Motor neuron (in vitro differentiated cells): ENCODE measurements at regions not wholly inside any gene's neighbourhood (a gene's known extent, or its start where the extent isn't known, plus 50 kb on each side); places are given as distances from the start of the nearest gene placed in this dataset.
A peak's percentile ranks its signal among the peaks of the same experiment; 100 is the strongest.

ENCODE experiments used
- ATAC-seq, 8 experiments: fragments of 200-7000 bp; cut with Tn5 transposase; replicated peaks in 6 of 8; 2 replicates each; pipeline ENCODE4 v1.8.0; 2021; ENCODE audit warnings: mild to moderate bottlenecking in 8 of 8, moderate library complexity in 8 of 8
- H3K27ac ChIP-seq, 2 donors: fragments of 250-450 bp; sonication (Bioruptor Pico); 2 replicates each; pipeline ENCODE4 v1.9.0; 2021; ENCODE audit warnings: antibody characterized with exemption in 2 of 2, mild to moderate bottlenecking in 2 of 2, moderate library complexity in 1 of 2
- H3K4me1 ChIP-seq, 2 donors: fragments of 250-450 bp; sonication (Bioruptor Pico); replicated peaks in 1 of 2; 2 replicates each; pipeline ENCODE4 v1.6.1; 2021; ENCODE audit warnings: antibody characterized with exemption in 2 of 2, mild to moderate bottlenecking in 2 of 2, moderate library complexity in 1 of 2
- H3K4me3 ChIP-seq, 5 donors: fragments of 250-450 bp; sonication (Bioruptor Pico); 2 replicates each; pipeline ENCODE4 v1.9.0; 2021; ENCODE audit warnings: antibody characterized with exemption in 5 of 5, mild to moderate bottlenecking in 5 of 5, moderate library complexity in 4 of 5
- WGBS, 10 experiments: fragments of 450-650 bp; shearing (Covaris generic); methylation state at CpG; one replicate each; pipeline ENCODE4 v1.0.0; 2022; 5-methylcytosine and 5-hydroxymethylcytosine counted together
- in situ Hi-C, 9 experiments: fragments of 400-800 bp; cut with MboI; loops; one replicate each; pipeline ENCODE4 v1.15.0; 2021; ENCODE audit warnings: low sequenced_read_pairs in 9 of 9, low pct_unique_long_range_greater_than_20kb in 2 of 9; ENCODE audit not compliant: unreplicated experiment in 9 of 9

DNA sequence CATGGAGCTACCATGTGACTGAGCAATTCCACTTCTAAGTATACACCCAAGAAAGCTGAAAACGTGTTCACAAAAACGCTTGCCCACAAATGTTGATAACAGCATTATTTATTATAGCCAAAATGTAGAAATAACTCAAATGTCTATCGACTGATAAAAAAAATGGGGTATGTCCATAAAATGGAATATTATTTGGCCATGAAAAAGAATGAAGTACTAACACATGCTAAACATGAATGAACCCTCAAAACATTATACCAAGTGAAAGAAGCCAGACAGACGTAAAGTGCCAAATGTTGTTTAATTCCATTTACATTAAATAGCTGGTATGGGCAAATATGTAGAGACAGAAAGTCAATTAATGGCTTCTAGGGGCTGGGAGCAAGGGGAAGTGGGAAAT lies 184.9 kb upstream of the IRX2 start:
- no peak overlapping the region for H3K27ac ChIP-seq
- no peak for ATAC-seq
- H3K4me1 ChIP-seq, result no peaks in the 10 kb centered on the region
- H3K4me3 ChIP-seq, result no peak overlapping the region
- in situ Hi-C loops, result no loop called here
- 0 to 100% (median 40%) methylated on average over 1 to 4 of the region's 4 CpGs; no CpG with 5 or more reads in 1 of the 10 experiments for WGBS, 10 experiments

GRCh38 chr5:2929779-2930178 lies 178.3 kb upstream of the IRX2 start:
- in situ Hi-C loops, result no loop called here
- ATAC-seq, result no peak

GRCh38 chr5:2921651-2922050 lies 170.2 kb upstream of the IRX2 start:
- in situ Hi-C loops, result no loop called here
- WGBS, 10 experiments, result 33 to 100% (median 81%) methylated on average over 1 to 5 of the region's 9 CpGs; no CpG with 5 or more reads in 4 of the 10 experiments

More at GRCh38 chr5:2929779-2930178, 178.3 kb upstream of the IRX2 start:
- Histone ChIP-seq H3K4me1 (no peaks in the 10 kb centered on the region), H3K4me3 (no peak overlapping the region), H3K27ac (no peak overlapping the region)
- WGBS, 10 experiments, result 20 to 98% (median 44%) methylated on average over 1 to 8 of the region's 10 CpGs; no CpG with 5 or more reads in 4 of the 10 experiments

DNA sequence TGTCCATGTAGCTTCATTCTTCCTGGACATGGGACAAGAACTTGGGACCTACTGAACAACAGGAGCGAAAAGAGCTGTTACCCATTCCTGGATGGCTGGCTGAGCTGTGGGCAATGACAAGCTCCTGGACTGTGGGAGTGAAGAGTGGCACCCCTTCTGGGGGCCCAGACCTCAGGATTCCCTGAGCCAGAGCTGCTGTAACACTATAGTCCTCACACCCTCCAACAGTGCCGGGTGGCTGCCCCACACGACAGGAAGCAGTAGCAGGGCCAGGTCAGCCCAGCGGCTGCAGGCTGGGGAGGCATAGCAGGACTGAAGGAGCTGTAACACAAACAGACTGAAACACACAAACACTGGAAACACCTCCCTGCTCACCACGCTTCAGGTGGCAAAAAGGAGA lies 169.7 kb upstream of the IRX2 start:
- 43 to 100% (median 82%) methylated on average over 2 to 4 of the region's 5 CpGs; no CpG with 5 or more reads in 6 of the 10 experiments for WGBS, 10 experiments
- Histone ChIP-seq H3K4me3 (no peak overlapping the region), H3K4me1 (no peaks in the 10 kb centered on the region), H3K27ac (no peak overlapping the region)
- in situ Hi-C loops, result no loop called here
- ATAC-seq, result no peak

More at GRCh38 chr5:2921651-2922050, 170.2 kb upstream of the IRX2 start:
- H3K27ac ChIP-seq, result no peak overlapping the region
- no peak for ATAC-seq
- no peaks in the 10 kb centered on the region for H3K4me1 ChIP-seq
- H3K4me3 ChIP-seq, result no peak overlapping the region

- WGBS, 10 experiments, result 0 to 90% (median 60%) methylated on average over 1 to 5 of the region's 5 CpGs; no CpG with 5 or more reads in 3 of the 10 experiments
- in situ Hi-C loops, result no loop called here
- H3K27ac ChIP-seq, result no peak overlapping the region
- peaks cover 0 to 6% of the 10 kb centered on the region in 2 donors for H3K4me1 ChIP-seq
- no peak for ATAC-seq
- H3K4me3 ChIP-seq, result no peak overlapping the region
Measured at GRCh38 chr5:2920312-2920711, 168.8 kb upstream of the IRX2 start.

GRCh38 chr5:2919310-2920018 lies 168.0 kb upstream of the IRX2 start:
- Histone ChIP-seq H3K27ac (no peak overlapping the region), H3K4me3 (no peak overlapping the region), H3K4me1 (peaks cover 0 to 13% of the 10 kb centered on the region in 2 donors)
- WGBS, 10 experiments, result 20 to 88% (median 40%) methylated on average over 1 to 4 of the region's 11 CpGs; no CpG with 5 or more reads in 5 of the 10 experiments
- in situ Hi-C loops, result no loop called here
- no peak for ATAC-seq

DNA sequence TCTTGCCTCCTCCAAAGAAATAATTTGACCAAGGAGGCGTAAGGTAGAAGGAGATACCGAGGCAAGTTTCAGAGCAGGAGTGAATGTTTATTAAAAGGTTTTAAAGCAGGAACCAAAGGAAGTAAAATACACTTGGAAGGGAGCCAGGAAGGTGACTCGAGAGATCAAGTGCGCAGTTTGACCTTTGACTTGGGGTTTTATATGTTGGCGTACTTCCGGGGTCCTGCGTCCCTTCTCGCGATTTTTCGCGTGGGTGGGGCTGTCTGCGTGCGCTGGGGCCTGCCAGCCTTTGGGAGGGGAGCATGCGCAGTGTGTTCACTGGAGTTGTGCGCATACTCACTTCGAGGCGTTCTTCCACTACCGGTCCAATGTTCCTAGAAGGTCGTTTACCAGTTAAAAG lies 166.0 kb upstream of the IRX2 start:
- in situ Hi-C loops, result no loop called here
- Histone ChIP-seq H3K4me3 (no peak overlapping the region), H3K4me1 (peaks cover 0 to 13% of the 10 kb centered on the region in 2 donors), H3K27ac (no peak overlapping the region)
- 48 to 88% (median 73%) methylated on average over 3 to 14 of the region's 19 CpGs; no CpG with 5 or more reads in 1 of the 10 experiments for WGBS, 10 experiments
- ATAC-seq, result no peak

GRCh38 chr5:2917093-2917492 lies 165.6 kb upstream of the IRX2 start:
- Histone ChIP-seq H3K4me3 (no peak overlapping the region), H3K4me1 (peaks cover 0 to 13% of the 10 kb centered on the region in 2 donors), H3K27ac (no peak overlapping the region)
- in situ Hi-C loops, result no loop called here
- ATAC-seq, result no peak
- WGBS, 10 experiments, result 25 to 100% (median 87%) methylated on average over 1 to 11 of the region's 16 CpGs; no CpG with 5 or more reads in 3 of the 10 experiments

- Histone ChIP-seq H3K4me3 (no peak overlapping the region), H3K27ac (no peak overlapping the region), H3K4me1 (peaks cover 0 to 13% of the 10 kb centered on the region in 2 donors)
- in situ Hi-C loops, result no loop called here
- no peak for ATAC-seq
- WGBS, 10 experiments, result 15 to 96% (median 60%) methylated on average over 2 to 4 of the region's 4 CpGs
Measured at GRCh38 chr5:2916076-2916682, 164.7 kb upstream of the IRX2 start.

DNA sequence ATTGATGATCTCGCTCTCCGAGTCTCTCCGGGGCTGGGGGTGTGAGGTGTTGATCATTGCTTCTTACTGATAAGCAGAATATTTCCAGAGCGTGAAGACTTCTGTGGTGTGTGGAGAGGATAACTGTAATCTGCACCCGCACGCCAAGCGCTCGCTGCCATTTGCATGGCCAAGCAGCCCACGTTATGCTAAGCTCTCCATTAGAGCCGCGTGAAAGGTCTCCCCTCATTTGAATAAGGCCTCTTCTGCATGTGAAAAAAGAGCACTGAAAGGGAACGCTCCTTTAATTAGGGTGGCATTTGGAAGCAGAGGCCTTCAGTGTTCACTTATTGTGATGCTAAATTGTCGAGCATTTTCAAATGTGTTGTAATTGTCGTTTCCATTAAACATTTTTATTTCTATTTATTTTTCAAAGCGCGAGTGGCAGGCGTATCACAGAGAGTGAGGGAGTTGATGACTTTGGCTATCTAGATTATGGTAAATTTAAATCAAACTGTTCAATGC lies 163.6 kb upstream of the IRX2 start:
- 11 to 73% (median 54%) methylated on average over 2 to 17 of the region's 17 CpGs for WGBS, 10 experiments
- Histone ChIP-seq H3K4me1 (peaks cover 0 to 13% of the 10 kb centered on the region in 2 donors), H3K4me3 (no peak overlapping the region), H3K27ac (no peak overlapping the region)
- in situ Hi-C loops, result no loop called here
- ATAC-seq, result peak in 3 of 8 experiments; percentile 12 to 89 (median 87)

- H3K4me1 ChIP-seq, result peaks cover 0 to 20% of the 10 kb centered on the region in 2 donors
- WGBS, 10 experiments, result 26 to 88% (median 73%) methylated on average over 2 to 17 of the region's 18 CpGs
- ATAC-seq, result no peak
- H3K4me3 ChIP-seq, result no peak overlapping the region
- in situ Hi-C loops, result no loop called here
- no peak overlapping the region for H3K27ac ChIP-seq
Measured at GRCh38 chr5:2914022-2914661, 162.7 kb upstream of the IRX2 start.

- WGBS, 10 experiments, result 0 to 100% (median 76%) methylated on average over 1 to 6 of the region's 7 CpGs; no CpG with 5 or more reads in 4 of the 10 experiments
- H3K27ac ChIP-seq, result no peak overlapping the region
- H3K4me1 ChIP-seq, result peaks cover 0 to 28% of the 10 kb centered on the region in 2 donors
- no peak overlapping the region for H3K4me3 ChIP-seq
- no peak for ATAC-seq
- in situ Hi-C loops, result no loop called here
Measured at GRCh38 chr5:2913281-2913680, 161.8 kb upstream of the IRX2 start.

DNA sequence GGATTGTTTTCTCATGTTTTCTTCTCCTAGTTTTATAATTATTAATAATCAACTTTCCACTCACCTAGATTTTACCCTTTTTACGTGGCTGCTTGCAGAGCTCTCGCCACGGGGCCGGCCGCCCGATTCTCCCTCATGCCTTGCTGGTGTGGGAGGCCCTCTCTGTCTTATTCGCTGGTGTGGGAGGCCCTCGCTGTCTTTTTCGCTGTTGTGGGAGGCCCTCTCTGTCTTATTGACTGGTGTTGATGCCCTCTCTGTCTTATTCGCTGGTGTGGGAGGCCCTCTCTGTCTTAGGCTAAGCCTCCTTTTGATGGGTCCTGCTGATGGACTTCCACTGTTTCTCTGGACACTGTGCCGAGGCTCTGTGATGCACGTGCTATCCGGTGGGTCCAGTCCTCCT lies 161.3 kb upstream of the IRX2 start:
- H3K4me3 ChIP-seq, result no peak overlapping the region
- H3K4me1 ChIP-seq, result peaks cover 0 to 33% of the 10 kb centered on the region in 2 donors
- 24 to 92% (median 60%) methylated on average over 1 to 9 of the region's 13 CpGs; no CpG with 5 or more reads in 1 of the 10 experiments for WGBS, 10 experiments
- no peak for ATAC-seq
- in situ Hi-C loops, result no loop called here
- no peak overlapping the region for H3K27ac ChIP-seq
